Karpas-422 (cell line): ENCODE measurements at regions not wholly inside any gene's neighbourhood (a gene's known extent, or its start where the extent isn't known, plus 50 kb on each side); places are given as distances from the start of the nearest gene placed in this dataset.

Experiments
- DNase-seq: peaks from one replicate; pipeline ENCODE4 v3.0.0-alpha.2; 2015
- H2AFZ ChIP-seq: fragments of 200-600 bp; sonication (generic); 2 replicates; pipeline ENCODE4 v1.6.1; 2014; ENCODE audit warnings: antibody characterized with exemption, low read length, mixed read lengths
- H3K27ac ChIP-seq: fragments of 200-600 bp; sonication (generic); 2 replicates; pipeline ENCODE4 v1.5.1; 2014; ENCODE audit warnings: mild to moderate bottlenecking, low read length, moderate library complexity
- H3K27me3 ChIP-seq: fragments of 200-600 bp; sonication (generic); 2 replicates; pipeline ENCODE4 v1.6.1; 2014; ENCODE audit warnings: low read length, mixed read lengths
- H3K36me3 ChIP-seq: fragments of 200-600 bp; sonication (generic); 2 replicates; pipeline ENCODE4 v1.6.1; 2014; ENCODE audit warnings: low read length, mixed read lengths; ENCODE audit not compliant: insufficient read depth
- H3K4me1 ChIP-seq: fragments of 200-600 bp; sonication (generic); 2 replicates; pipeline ENCODE4 v1.6.1; 2014; ENCODE audit warnings: mild to moderate bottlenecking, low read length, mixed read lengths
- H3K4me2 ChIP-seq: fragments of 200-600 bp; sonication (generic); 2 replicates; pipeline ENCODE4 v1.6.1; 2014; ENCODE audit warnings: low read length, low read depth, mild to moderate bottlenecking; ENCODE audit not compliant: poor library complexity, severe bottlenecking
- H3K4me3 ChIP-seq: fragments of 200-600 bp; sonication (generic); 2 replicates; pipeline ENCODE4 v1.5.1; 2014; ENCODE audit warnings: mild to moderate bottlenecking, antibody characterized with exemption, low read length, mixed read lengths
- H3K79me2 ChIP-seq: fragments of 200-600 bp; sonication (generic); 2 replicates; pipeline ENCODE4 v1.6.1; 2014; ENCODE audit warnings: mild to moderate bottlenecking, low read length, mixed read lengths
- H3K9ac ChIP-seq: fragments of 200-600 bp; sonication (generic); 2 replicates; pipeline ENCODE4 v1.6.0; 2014; ENCODE audit warnings: low read length
- H3K9me2 ChIP-seq: fragments of 200-600 bp; sonication (generic), shearing (Covaris generic); replicated peaks from 2 replicates; pipeline ENCODE4 v1.6.0; 2014; ENCODE audit warnings: mild to moderate bottlenecking, low read length, moderate library complexity; ENCODE audit not compliant: insufficient read depth
- H3K9me3 ChIP-seq: fragments of 300-700, 200-600 bp; sonication (generic); 2 replicates; pipeline ENCODE4 v1.6.1; 2014; ENCODE audit warnings: low read length, mixed read lengths
- H4K20me1 ChIP-seq: fragments of 200-600 bp; sonication (generic); 2 replicates; pipeline ENCODE4 v1.6.1; 2014; ENCODE audit warnings: mild to moderate bottlenecking, antibody characterized with exemption, low read length, low read depth; ENCODE audit not compliant: insufficient read depth

DNA sequence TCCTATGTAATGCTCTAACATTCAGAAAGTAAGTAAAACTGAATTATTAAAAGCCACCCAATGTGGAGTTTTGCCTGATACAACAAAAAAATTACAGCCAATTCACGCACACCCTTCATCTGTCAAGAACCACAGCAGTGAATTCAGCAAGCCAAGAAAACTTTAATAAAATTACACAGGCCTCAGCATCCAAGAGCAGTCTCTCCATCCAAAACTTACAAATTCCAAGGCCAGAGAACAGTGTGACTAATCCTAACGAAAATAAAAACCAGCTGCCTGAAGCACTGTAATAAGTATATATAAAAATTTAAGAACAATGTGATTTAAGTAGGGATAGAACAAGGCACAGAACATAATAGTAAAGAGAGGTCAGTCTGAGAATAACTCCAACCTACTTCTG lies 54.2 kb downstream of the SIX6 start:
- H4K20me1 ChIP-seq, result no peaks in the 10 kb centered on the region
- no peak overlapping the region for H3K4me3 ChIP-seq
- H2AFZ ChIP-seq, result no peak overlapping the region
- peaks cover 48% of the 10 kb centered on the region for H3K4me1 ChIP-seq
- no peak for DNase-seq
- no peak overlapping the region for H3K27ac ChIP-seq
- no peaks in the 10 kb centered on the region for H3K27me3 ChIP-seq
- no peak overlapping the region for H3K4me2 ChIP-seq
- no peaks in the 10 kb centered on the region for H3K79me2 ChIP-seq
- H3K9me2 ChIP-seq, result no peaks in the 10 kb centered on the region
- no peak overlapping the region for H3K9ac ChIP-seq
- H3K36me3 ChIP-seq, result no peaks in the 10 kb centered on the region
- no peaks in the 10 kb centered on the region for H3K9me3 ChIP-seq

DNA sequence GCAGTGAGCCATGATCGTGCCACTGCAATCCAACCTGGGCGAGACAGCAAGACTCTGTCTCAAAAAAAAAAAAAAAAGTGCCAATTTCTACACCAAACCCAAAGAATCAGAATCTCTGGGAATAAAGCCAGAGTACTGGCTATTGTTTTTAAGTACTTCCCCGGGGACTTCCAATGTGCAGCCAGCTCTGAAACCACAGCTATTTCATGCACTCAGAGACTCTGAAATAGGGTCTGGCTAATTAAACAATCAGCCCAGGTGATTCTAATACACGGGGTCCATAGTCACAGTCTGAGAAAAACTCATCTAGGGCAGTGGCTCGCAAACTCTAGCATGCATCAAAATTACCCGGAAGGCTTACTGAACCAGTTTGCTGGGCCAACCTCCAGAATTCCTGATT lies 56.3 kb downstream of the SIX6 start:
- peaks cover 30% of the 10 kb centered on the region for H3K4me1 ChIP-seq
- H3K27ac ChIP-seq, result no peak overlapping the region
- no peaks in the 10 kb centered on the region for H3K36me3 ChIP-seq
- no peak overlapping the region for H3K9ac ChIP-seq
- H3K79me2 ChIP-seq, result no peaks in the 10 kb centered on the region
- DNase-seq, result peak; percentile 47
- no peak overlapping the region for H3K4me2 ChIP-seq
- H3K27me3 ChIP-seq, result no peaks in the 10 kb centered on the region
- no peak overlapping the region for H2AFZ ChIP-seq
- no peaks in the 10 kb centered on the region for H4K20me1 ChIP-seq
- H3K9me2 ChIP-seq, result no peaks in the 10 kb centered on the region
- no peak overlapping the region for H3K4me3 ChIP-seq
- no peaks in the 10 kb centered on the region for H3K9me3 ChIP-seq

DNA sequence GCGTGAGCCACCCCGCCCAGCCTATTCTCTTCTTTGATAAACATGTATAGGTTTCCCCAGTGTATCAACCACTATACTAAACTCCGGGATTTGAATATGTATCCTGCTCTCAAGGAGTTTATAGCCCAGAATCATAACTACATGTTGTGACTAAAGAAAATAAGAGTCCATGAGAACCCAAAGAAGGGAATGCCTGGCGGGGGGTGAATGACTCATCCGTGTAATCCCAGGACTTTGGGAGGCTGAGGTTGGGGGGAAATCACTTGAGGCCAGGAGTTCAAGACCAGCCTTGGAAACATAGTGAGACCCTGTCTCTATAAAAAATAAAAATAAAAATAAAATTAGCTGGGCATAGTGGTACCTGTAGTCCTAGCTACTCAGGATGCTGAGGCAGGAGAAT lies 57.2 kb downstream of the SIX6 start:
- no peak for DNase-seq
- H3K4me3 ChIP-seq, result no peak overlapping the region
- H3K79me2 ChIP-seq, result no peaks in the 10 kb centered on the region
- no peak overlapping the region for H2AFZ ChIP-seq
- no peaks in the 10 kb centered on the region for H3K36me3 ChIP-seq
- no peaks in the 10 kb centered on the region for H3K27me3 ChIP-seq
- peaks cover 21% of the 10 kb centered on the region for H3K4me1 ChIP-seq
- H3K27ac ChIP-seq, result no peak overlapping the region
- no peak overlapping the region for H3K4me2 ChIP-seq
- H3K9ac ChIP-seq, result no peak overlapping the region
- no peaks in the 10 kb centered on the region for H3K9me2 ChIP-seq
- H3K9me3 ChIP-seq, result no peaks in the 10 kb centered on the region
- H4K20me1 ChIP-seq, result no peaks in the 10 kb centered on the region

DNA sequence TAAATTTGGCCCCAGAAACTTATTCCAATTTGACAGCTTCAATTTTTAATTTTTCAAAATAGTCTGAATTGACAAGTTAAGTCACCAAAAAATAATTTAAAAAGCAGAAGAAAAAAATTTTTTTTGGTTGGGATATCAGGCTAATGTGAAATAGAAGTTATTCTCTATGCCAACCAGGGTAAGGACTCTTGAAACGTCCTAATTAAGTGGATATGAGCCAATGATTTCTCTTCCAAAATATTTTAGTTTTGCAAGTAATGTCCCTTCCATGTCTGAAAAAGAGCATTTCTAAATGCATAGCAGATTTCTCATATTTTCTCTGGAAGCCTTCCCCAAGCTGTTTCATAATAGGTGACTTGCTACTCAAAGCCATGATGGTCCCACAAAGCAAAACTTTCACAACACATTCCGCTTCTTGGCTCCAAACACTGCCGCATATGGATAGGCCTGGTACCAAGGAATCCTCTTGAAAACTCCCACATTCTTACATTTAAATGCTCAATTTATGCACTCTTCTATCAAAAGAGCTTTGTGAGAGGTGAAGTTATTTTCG lies 65.1 kb downstream of the SIX6 start:
- 0 out of 2 replicates have a peak overlapping the region, but pooled peaks have one; percentile 1 for H3K4me3 ChIP-seq
- no peak for DNase-seq
- no peaks in the 10 kb centered on the region for H3K36me3 ChIP-seq
- H3K9ac ChIP-seq, result no peak overlapping the region
- H3K4me1 ChIP-seq, result peaks cover 28% of the 10 kb centered on the region
- H3K4me2 ChIP-seq, result peak overlapping the region; percentile 52
- H2AFZ ChIP-seq, result no peak overlapping the region
- no peaks in the 10 kb centered on the region for H3K9me3 ChIP-seq
- no peaks in the 10 kb centered on the region for H4K20me1 ChIP-seq
- no peaks in the 10 kb centered on the region for H3K9me2 ChIP-seq
- no peaks in the 10 kb centered on the region for H3K79me2 ChIP-seq
- H3K27me3 ChIP-seq, result no peaks in the 10 kb centered on the region
- no peak overlapping the region for H3K27ac ChIP-seq

DNA sequence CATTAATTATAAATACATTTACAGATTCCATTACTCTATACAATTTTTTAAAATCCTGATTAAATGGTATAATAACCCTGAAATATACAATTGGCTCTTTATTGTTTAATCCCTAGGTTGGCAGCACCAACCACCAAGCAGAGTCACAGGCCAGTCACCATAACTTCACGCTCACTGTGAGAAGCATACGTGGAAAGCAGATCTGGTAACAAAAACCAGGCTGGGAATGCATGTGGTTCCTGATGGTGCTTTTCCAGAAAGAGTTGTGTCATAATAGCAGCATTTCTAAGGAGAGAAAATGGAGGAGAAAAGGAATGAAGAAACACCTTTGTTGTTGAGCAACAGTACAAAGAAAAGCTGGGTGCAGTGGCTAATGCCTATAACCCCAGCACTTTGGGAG lies 66.1 kb downstream of the SIX6 start:
- peaks cover 28% of the 10 kb centered on the region for H3K4me1 ChIP-seq

DNA sequence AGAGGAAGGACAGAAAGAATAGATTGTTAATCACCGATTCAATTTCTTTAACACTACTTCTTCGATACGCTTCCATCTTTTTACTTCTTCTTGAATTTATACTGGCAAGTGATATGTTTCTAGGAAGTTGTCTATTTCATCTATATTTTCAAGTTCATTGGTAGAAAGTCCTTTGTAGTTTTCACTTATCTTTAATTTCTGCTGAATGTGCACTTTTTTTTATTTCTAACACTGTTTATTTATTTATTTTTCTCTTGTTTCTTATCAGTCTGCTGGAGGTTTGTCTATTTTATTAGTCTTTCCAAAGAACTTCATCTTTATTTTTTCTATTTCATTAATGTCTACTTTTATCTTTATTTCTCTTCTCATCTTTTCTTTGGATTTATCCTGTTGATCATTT lies 63.6 kb downstream of the SIX1 start:
- no peak overlapping the region for H3K4me3 ChIP-seq
- no peaks in the 10 kb centered on the region for H3K9me2 ChIP-seq
- H3K9me3 ChIP-seq, result no peaks in the 10 kb centered on the region
- H3K79me2 ChIP-seq, result no peaks in the 10 kb centered on the region
- DNase-seq, result no peak
- no peak overlapping the region for H3K27ac ChIP-seq
- no peak overlapping the region for H3K4me2 ChIP-seq
- H2AFZ ChIP-seq, result no peak overlapping the region
- no peaks in the 10 kb centered on the region for H3K27me3 ChIP-seq
- H3K4me1 ChIP-seq, result peaks cover 12% of the 10 kb centered on the region
- H3K9ac ChIP-seq, result no peak overlapping the region
- H3K36me3 ChIP-seq, result no peaks in the 10 kb centered on the region
- no peaks in the 10 kb centered on the region for H4K20me1 ChIP-seq

More for the DNA sequence above, 66.1 kb downstream of the SIX6 start:
- H3K4me3 ChIP-seq, result no peak overlapping the region
- H3K79me2 ChIP-seq, result no peaks in the 10 kb centered on the region
- no peaks in the 10 kb centered on the region for H3K9me3 ChIP-seq
- H3K9ac ChIP-seq, result no peak overlapping the region
- no peak overlapping the region for H2AFZ ChIP-seq
- no peaks in the 10 kb centered on the region for H3K9me2 ChIP-seq
- peak overlapping the region; percentile 52 for H3K4me2 ChIP-seq
- no peak overlapping the region for H3K27ac ChIP-seq
- no peak for DNase-seq
- H4K20me1 ChIP-seq, result no peaks in the 10 kb centered on the region
- H3K36me3 ChIP-seq, result no peaks in the 10 kb centered on the region
- H3K27me3 ChIP-seq, result no peaks in the 10 kb centered on the region

DNA sequence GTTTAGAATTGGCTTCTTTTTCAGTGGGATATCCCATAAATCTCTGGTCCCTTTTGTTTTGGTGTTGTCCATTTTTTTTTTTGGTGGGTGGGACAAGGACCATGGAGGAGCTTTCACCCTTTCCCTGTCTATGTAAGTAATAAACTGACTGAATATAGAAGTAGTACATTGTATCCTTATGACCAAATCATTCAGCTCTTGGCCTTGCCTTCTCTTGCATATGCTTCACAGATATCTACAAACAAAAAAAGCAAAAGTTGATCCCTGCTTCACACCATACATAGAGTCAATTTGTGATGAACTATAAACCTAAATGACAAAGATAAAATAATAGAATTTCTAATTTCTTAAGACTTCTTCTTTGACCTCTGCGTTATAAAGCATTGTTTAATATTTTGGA lies 59.8 kb downstream of the SIX1 start:
- no peak overlapping the region for H2AFZ ChIP-seq
- no peaks in the 10 kb centered on the region for H3K9me2 ChIP-seq
- no peak overlapping the region for H3K4me2 ChIP-seq
- H4K20me1 ChIP-seq, result no peaks in the 10 kb centered on the region
- no peak overlapping the region for H3K9ac ChIP-seq
- no peaks in the 10 kb centered on the region for H3K9me3 ChIP-seq
- no peaks in the 10 kb centered on the region for H3K79me2 ChIP-seq
- H3K36me3 ChIP-seq, result no peaks in the 10 kb centered on the region
- no peak for DNase-seq
- peaks cover 12% of the 10 kb centered on the region for H3K4me1 ChIP-seq
- H3K27ac ChIP-seq, result no peak overlapping the region
- H3K4me3 ChIP-seq, result no peak overlapping the region
- H3K27me3 ChIP-seq, result no peaks in the 10 kb centered on the region

DNA sequence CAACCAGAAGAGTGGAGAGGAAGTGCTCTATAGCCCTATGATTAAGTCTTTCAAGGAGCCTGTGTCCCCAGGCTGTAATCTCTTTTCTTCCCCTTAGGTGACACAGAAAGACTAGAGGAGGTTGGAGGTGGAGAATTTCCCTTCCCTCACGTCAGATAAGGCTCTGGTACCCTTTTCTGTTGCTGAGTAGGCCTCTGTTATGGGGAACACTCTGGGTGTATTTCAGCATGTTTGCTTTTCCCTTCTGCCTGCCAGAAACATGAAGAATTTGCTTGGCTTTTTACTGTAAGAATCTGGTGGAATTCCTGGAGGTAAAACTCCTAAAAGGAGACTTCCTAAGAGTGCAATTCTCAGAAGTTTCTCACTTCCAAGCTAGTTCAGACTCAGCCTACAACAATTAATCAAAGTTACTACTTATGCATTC lies 58.3 kb downstream of the SIX1 start:
- no peaks in the 10 kb centered on the region for H4K20me1 ChIP-seq
- H3K27ac ChIP-seq, result no peak overlapping the region
- H3K36me3 ChIP-seq, result no peaks in the 10 kb centered on the region
- no peaks in the 10 kb centered on the region for H3K9me3 ChIP-seq
- no peak for DNase-seq
- H3K4me1 ChIP-seq, result peaks cover 12% of the 10 kb centered on the region
- no peaks in the 10 kb centered on the region for H3K9me2 ChIP-seq
- no peak overlapping the region for H3K9ac ChIP-seq
- no peaks in the 10 kb centered on the region for H3K79me2 ChIP-seq
- no peak overlapping the region for H2AFZ ChIP-seq
- no peak overlapping the region for H3K4me2 ChIP-seq
- H3K27me3 ChIP-seq, result no peaks in the 10 kb centered on the region
- no peak overlapping the region for H3K4me3 ChIP-seq
